ENCODE measurements at regions not wholly inside any gene's neighbourhood (a gene's known extent, or its start where the extent isn't known, plus 50 kb on each side); places are given as distances from the start of the nearest gene placed in this dataset.

DNA sequence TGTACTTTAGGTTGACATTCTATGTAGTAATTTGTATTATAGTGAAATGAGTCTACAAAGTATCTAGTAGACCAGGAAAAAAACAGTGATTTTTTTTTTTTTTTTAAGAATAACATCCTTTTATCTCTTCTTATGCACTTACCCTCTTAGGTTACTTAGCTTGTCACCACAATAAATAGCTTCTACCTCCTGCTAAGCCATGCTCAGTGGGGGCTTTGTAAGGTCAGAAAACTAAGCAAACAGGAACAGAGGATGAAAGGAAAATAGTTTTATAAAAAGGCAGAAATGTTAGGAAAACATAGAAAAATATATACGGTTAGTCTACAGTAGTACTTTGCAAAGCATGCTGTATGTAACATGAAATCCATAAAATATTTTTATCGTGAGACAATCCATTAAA lies 385.3 kb upstream of the ATXN7L3B start:
- intact Hi-C loops (cut with DNase I), result no loop called here
- TF ChIP-seq, protein P1, sequence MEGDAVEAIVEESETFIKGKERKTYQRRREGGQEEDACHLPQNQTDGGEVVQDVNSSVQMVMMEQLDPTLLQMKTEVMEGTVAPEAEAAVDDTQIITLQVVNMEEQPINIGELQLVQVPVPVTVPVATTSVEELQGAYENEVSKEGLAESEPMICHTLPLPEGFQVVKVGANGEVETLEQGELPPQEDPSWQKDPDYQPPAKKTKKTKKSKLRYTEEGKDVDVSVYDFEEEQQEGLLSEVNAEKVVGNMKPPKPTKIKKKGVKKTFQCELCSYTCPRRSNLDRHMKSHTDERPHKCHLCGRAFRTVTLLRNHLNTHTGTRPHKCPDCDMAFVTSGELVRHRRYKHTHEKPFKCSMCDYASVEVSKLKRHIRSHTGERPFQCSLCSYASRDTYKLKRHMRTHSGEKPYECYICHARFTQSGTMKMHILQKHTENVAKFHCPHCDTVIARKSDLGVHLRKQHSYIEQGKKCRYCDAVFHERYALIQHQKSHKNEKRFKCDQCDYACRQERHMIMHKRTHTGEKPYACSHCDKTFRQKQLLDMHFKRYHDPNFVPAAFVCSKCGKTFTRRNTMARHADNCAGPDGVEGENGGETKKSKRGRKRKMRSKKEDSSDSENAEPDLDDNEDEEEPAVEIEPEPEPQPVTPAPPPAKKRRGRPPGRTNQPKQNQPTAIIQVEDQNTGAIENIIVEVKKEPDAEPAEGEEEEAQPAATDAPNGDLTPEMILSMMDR (IDR thresholded peaks at IDR 0.05; ENCODE audit: borderline replicate concordance, extremely low read depth, insufficient read depth), result no peak
- Histone ChIP-seq H3K9me3 (ENCODE audit: control insufficient read depth in 2 of 3, insufficient read depth in 1 of 3, low read length in 3 of 3) (no peaks in the 10 kb centered on the region), H3K27me3 (ENCODE audit: control insufficient read depth, insufficient read depth, low read length) (no peaks in the 10 kb centered on the region), H3K4me3 (ENCODE audit: low read length in 3 of 3) (no peak overlapping the region), H3K27ac (ENCODE audit: low read depth in 2 of 2, low read length in 2 of 2) (no peak overlapping the region), H3K4me1 (ENCODE audit: control insufficient read depth in 2 of 3, insufficient read depth in 2 of 3, low read depth in 1 of 3, low read length in 3 of 3) (no peaks in the 10 kb centered on the region), H3K36me3 (ENCODE audit: control insufficient read depth in 2 of 3, insufficient read depth in 3 of 3, low read length in 3 of 3) (no peaks in the 10 kb centered on the region), H3K9ac (ENCODE audit: low read length in 3 of 3) (no peak overlapping the region)
- DNase-seq (no peak), FAIRE-seq (no peak)

GRCh38 chr12:74166096-74166495 lies 371.5 kb upstream of the ATXN7L3B start:
- Histone ChIP-seq H3K27me3 (ENCODE audit: control insufficient read depth, insufficient read depth, low read length) (no peaks in the 10 kb centered on the region), H3K4me3 (ENCODE audit: low read length in 3 of 3) (no peak overlapping the region), H3K4me1 (ENCODE audit: control insufficient read depth in 2 of 3, insufficient read depth in 2 of 3, low read depth in 1 of 3, low read length in 3 of 3) (no peaks in the 10 kb centered on the region), H3K27ac (ENCODE audit: low read depth in 2 of 2, low read length in 2 of 2) (no peak overlapping the region), H3K36me3 (ENCODE audit: control insufficient read depth in 2 of 3, insufficient read depth in 3 of 3, low read length in 3 of 3) (no peaks in the 10 kb centered on the region), H3K9me3 (ENCODE audit: control insufficient read depth in 2 of 3, insufficient read depth in 1 of 3, low read length in 3 of 3) (no peaks in the 10 kb centered on the region), H3K9ac (ENCODE audit: low read length in 3 of 3) (no peak overlapping the region)
- TF ChIP-seq, protein P1 (IDR thresholded peaks at IDR 0.05; ENCODE audit: borderline replicate concordance, extremely low read depth, insufficient read depth), result no peak
- DNase-seq (no peak), FAIRE-seq (no peak)
- intact Hi-C loops (cut with DNase I), result no loop called here

- no peak for FAIRE-seq
- Histone ChIP-seq H3K36me3 (ENCODE audit: control insufficient read depth in 2 of 3, insufficient read depth in 3 of 3, low read length in 3 of 3) (no peaks in the 10 kb centered on the region), H3K27me3 (ENCODE audit: control insufficient read depth, insufficient read depth, low read length) (no peaks in the 10 kb centered on the region), H3K4me3 (ENCODE audit: low read length in 3 of 3) (no peak overlapping the region), H3K4me1 (ENCODE audit: control insufficient read depth in 2 of 3, insufficient read depth in 2 of 3, low read depth in 1 of 3, low read length in 3 of 3) (no peaks in the 10 kb centered on the region), H3K27ac (ENCODE audit: low read depth in 2 of 2, low read length in 2 of 2) (no peak overlapping the region), H3K9ac (ENCODE audit: low read length in 3 of 3) (no peak overlapping the region), H3K9me3 (ENCODE audit: control insufficient read depth in 2 of 3, insufficient read depth in 1 of 3, low read length in 3 of 3) (peaks cover 0 to 3% (median 0%) of the 10 kb centered on the region in 3 donors)
- TF ChIP-seq, protein P1 (IDR thresholded peaks at IDR 0.05; ENCODE audit: borderline replicate concordance, extremely low read depth, insufficient read depth), result no peak
- intact Hi-C loops (cut with DNase I), result no loop called here
- no peak for DNase-seq
Observed at GRCh38 chr12:74169607-74170006, 368.0 kb upstream of the ATXN7L3B start.

Data from kidney (tissue), 13 donors.